ENCODE measurements at regions not wholly inside any gene's neighbourhood (a gene's known extent, or its start where the extent isn't known, plus 50 kb on each side); places are given as distances from the start of the nearest gene placed in this dataset.

DNA sequence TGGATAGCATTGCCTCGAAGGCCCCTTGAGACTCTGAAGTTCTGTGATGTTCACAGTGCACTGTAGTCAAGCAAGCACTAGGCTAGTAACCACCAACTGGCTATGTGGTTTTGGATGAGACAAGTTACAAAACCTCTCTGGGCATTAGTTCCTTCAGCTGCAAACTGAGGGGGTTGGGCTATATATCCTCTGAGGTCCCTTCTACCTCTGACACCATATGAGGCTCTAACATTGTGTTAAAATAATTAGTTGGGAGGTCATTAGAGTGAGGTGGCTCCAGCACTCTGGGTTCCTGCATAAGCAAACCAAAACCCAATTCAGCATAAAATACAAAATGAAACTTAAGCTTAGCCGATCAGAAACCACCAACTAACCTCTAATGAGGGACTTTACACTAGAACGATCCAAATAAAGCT is 209.5 kb upstream of the LRRN1 start:
- Histone ChIP-seq H3K27ac (no peak overlapping the region), H3K9me3 (no peaks in the 10 kb centered on the region), H3K4me1 (no peaks in the 10 kb centered on the region), H3K27me3 (no peaks in the 10 kb centered on the region), H3K4me3 (no peak overlapping the region), H3K36me3 (no peaks in the 10 kb centered on the region)
- no peak for DNase-seq
- 59 to 87% methylated on average over 3 of the region's 3 CpGs for WGBS, 2 donors
- TF ChIP-seq POLR2A (IDR thresholded peaks at IDR 0.05) (no peak), EP300 (IDR thresholded peaks at IDR 0.05) (no peak), POLR2AphosphoS5 (IDR thresholded peaks at IDR 0.05) (no peak)
- TF ChIP-seq, protein P1, sequence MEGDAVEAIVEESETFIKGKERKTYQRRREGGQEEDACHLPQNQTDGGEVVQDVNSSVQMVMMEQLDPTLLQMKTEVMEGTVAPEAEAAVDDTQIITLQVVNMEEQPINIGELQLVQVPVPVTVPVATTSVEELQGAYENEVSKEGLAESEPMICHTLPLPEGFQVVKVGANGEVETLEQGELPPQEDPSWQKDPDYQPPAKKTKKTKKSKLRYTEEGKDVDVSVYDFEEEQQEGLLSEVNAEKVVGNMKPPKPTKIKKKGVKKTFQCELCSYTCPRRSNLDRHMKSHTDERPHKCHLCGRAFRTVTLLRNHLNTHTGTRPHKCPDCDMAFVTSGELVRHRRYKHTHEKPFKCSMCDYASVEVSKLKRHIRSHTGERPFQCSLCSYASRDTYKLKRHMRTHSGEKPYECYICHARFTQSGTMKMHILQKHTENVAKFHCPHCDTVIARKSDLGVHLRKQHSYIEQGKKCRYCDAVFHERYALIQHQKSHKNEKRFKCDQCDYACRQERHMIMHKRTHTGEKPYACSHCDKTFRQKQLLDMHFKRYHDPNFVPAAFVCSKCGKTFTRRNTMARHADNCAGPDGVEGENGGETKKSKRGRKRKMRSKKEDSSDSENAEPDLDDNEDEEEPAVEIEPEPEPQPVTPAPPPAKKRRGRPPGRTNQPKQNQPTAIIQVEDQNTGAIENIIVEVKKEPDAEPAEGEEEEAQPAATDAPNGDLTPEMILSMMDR (IDR thresholded peaks at IDR 0.05) = no peak
- intact Hi-C loops (cut with DNase I) = no loop called here

DNA sequence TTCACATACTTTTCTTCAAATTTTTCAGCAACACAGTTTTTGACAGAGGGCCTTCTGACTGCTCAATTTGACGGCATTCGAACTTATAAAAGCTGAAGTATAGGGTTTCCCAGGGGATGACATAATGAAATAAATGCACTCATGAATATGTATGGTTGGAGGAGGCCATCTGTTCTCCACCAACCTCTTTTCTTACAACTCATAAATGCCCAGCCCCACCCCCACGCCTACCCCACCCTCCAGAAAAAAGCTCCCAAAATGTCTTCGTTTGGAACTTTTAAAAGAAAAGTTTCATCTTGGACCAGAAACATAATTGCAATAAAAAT is 211.6 kb upstream of the LRRN1 start:
- H3K27ac ChIP-seq = no peak overlapping the region
- no peaks in the 10 kb centered on the region for H3K9me3 ChIP-seq
- intact Hi-C loops (cut with DNase I) = no loop called here
- H3K27me3 ChIP-seq = no peaks in the 10 kb centered on the region
- H3K36me3 ChIP-seq = no peaks in the 10 kb centered on the region
- no peaks in the 10 kb centered on the region for H3K4me1 ChIP-seq
- WGBS, 2 donors = 71 to 75% methylated on average over 4 of the region's 4 CpGs
- TF ChIP-seq, protein P1 (IDR thresholded peaks at IDR 0.05) = no peak
- TF ChIP-seq EP300 (IDR thresholded peaks at IDR 0.05) = no peak
- TF ChIP-seq POLR2AphosphoS5 (IDR thresholded peaks at IDR 0.05) = no peak
- no peak for TF ChIP-seq POLR2A (IDR thresholded peaks at IDR 0.05)
- no peak overlapping the region for H3K4me3 ChIP-seq
- DNase-seq = no peak

DNA sequence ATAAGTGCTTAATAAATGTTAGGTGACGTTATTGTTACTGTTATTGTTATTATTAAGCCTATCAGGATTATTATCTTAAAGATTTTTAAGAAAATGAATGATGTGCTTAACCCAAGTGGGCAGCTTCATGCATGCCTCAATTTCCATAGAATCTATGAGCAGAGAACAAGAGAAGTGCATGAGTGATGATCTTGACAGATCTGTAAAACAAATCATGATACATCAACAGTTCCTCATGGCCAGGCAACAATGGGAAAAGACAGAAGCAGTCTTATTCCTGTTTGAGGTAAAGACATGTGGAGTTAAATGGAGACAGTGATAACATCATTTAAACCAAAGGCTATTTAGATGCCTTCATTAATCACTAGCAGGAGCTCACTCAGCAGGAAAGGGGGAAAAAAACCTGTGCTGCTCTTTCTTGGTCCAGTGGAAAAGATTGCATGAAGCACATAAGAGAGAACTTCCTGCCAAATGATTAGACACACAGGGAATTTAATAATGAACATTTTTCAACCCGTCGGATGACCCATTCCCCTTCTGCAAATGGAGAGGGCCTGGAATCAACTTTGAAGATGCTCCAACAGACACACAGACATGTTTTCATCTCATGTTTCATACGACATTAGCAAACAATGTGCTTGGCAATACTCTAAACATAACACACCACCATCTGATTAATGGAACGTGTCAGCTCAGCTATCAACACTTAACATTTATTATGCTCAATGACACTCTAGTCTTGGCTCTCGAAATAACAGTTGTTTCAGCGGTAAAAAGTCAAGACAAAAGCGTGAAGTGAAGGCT is 212.2 kb upstream of the LRRN1 start:
- H3K27ac ChIP-seq = no peak overlapping the region

DNA sequence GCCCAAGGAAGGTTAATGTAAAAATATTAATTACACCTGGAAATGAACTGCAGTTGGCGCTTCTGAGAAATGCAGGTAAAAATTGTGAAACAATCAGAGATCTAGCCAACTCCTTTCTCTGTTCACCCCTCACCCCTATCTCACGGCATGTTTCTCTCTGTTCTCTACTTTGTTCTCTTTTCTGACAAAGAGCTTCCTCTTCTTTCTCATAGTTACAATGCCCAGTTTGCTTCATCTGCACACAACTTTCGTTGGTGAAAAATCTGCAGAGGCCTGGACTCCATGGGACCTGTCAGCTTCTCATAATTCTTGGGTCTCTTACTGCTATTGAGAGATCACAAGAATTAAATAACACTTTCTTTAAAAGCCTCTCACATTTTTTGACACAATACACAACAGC is 212.9 kb upstream of the LRRN1 start:
- H3K27me3 ChIP-seq = no peaks in the 10 kb centered on the region
- intact Hi-C loops (cut with DNase I) = no loop called here
- no peaks in the 10 kb centered on the region for H3K36me3 ChIP-seq
- no peaks in the 10 kb centered on the region for H3K4me1 ChIP-seq
- 76 to 83% methylated on average over 3 of the region's 3 CpGs for WGBS, 2 donors
- DNase-seq = no peak
- no peak overlapping the region for H3K4me3 ChIP-seq
- TF ChIP-seq POLR2A (IDR thresholded peaks at IDR 0.05) (no peak), EP300 (IDR thresholded peaks at IDR 0.05) (no peak), POLR2AphosphoS5 (IDR thresholded peaks at IDR 0.05) (no peak)
- TF ChIP-seq, protein P1 (IDR thresholded peaks at IDR 0.05) = no peak
- no peak overlapping the region for H3K27ac ChIP-seq
- H3K9me3 ChIP-seq = no peaks in the 10 kb centered on the region

More for the DNA sequence above, 212.2 kb upstream of the LRRN1 start:
- no peaks in the 10 kb centered on the region for H3K27me3 ChIP-seq
- H3K4me1 ChIP-seq = no peaks in the 10 kb centered on the region
- no peak overlapping the region for H3K4me3 ChIP-seq
- 70 to 79% methylated on average over 8 of the region's 8 CpGs for WGBS, 2 donors
- H3K36me3 ChIP-seq = no peaks in the 10 kb centered on the region
- DNase-seq = no peak
- TF ChIP-seq, protein P1 (IDR thresholded peaks at IDR 0.05) = no peak
- no peak for TF ChIP-seq POLR2A (IDR thresholded peaks at IDR 0.05)
- no peak for TF ChIP-seq EP300 (IDR thresholded peaks at IDR 0.05)
- no peak for TF ChIP-seq POLR2AphosphoS5 (IDR thresholded peaks at IDR 0.05)
- H3K9me3 ChIP-seq = no peaks in the 10 kb centered on the region
- intact Hi-C loops (cut with DNase I) = no loop called here

DNA sequence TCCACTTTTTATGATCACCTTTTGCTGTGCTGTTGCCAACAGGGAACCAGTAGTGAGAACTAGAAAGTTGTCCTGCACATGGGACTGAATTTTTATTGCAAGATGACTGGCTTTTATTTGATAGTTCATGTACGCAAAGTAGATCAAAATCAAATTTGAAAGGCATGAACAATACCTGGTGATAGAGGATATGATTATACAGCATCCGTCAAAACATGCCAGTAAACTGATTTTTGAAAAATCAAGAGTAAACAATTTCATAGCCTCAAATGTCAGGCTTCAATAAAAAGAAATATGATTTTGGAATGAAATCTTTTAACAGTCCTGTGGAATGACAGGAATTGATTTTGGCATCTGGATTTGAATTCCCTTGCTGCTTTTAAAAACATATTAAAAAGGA is 219.6 kb upstream of the LRRN1 start:
- Histone ChIP-seq H3K36me3 (no peaks in the 10 kb centered on the region), H3K4me3 (no peak overlapping the region), H3K4me1 (no peaks in the 10 kb centered on the region), H3K27me3 (no peaks in the 10 kb centered on the region), H3K9me3 (no peaks in the 10 kb centered on the region), H3K27ac (no peak overlapping the region)
- no peak for DNase-seq
- 68 to 81% methylated on average over 2 of the region's 2 CpGs for WGBS, 2 donors
- intact Hi-C loops (cut with DNase I) = no loop called here
- TF ChIP-seq POLR2AphosphoS5 (IDR thresholded peaks at IDR 0.05) = no peak
- no peak for TF ChIP-seq EP300 (IDR thresholded peaks at IDR 0.05)
- TF ChIP-seq POLR2A (IDR thresholded peaks at IDR 0.05) = no peak
- TF ChIP-seq, protein P1 (IDR thresholded peaks at IDR 0.05) = no peak
